Transverse colon (tissue), 4 donors: ENCODE measurements at regions not wholly inside any gene's neighbourhood (a gene's known extent, or its start where the extent isn't known, plus 50 kb on each side); places are given as distances from the start of the nearest gene placed in this dataset.

ENCODE experiments used
- DNase-seq: peaks from one replicate; pipeline ENCODE4 v3.0.0-alpha.2; 2019
- H3K27ac ChIP-seq, 4 donors: fragments of 200-600 bp; sonication (generic); 2 replicates each; pipeline ENCODE4 v1.5.1; 2016 to 2018; ENCODE audit warnings: inconsistent platforms in 4 of 4
- H3K27me3 ChIP-seq: fragments of 200-600 bp; sonication (generic); 2 replicates; pipeline ENCODE4 v1.5.1; 2017; ENCODE audit warnings: inconsistent platforms
- H3K36me3 ChIP-seq, 4 donors: fragments of 200-600 bp; sonication (generic); 2 replicates each; pipeline ENCODE4 v1.5.1; 2017 to 2019; ENCODE audit warnings: inconsistent platforms in 4 of 4
- H3K4me1 ChIP-seq, 4 donors: fragments of 200-600 bp; sonication (generic); 2 replicates each; pipeline ENCODE4 v1.5.1; 2017 to 2020; ENCODE audit warnings: inconsistent platforms in 4 of 4
- H3K4me3 ChIP-seq, 4 donors: fragments of 200-600 bp; sonication (generic); 1 replicate in 1 of 4; 2 replicates in 3 of 4; pipeline versions ENCODE4 v1.5.1 to v1.6.1; 2017 to 2019; ENCODE audit warnings: inconsistent platforms in 4 of 4
- H3K9me3 ChIP-seq, 2 donors: fragments of 200-600 bp; sonication (generic); 2 replicates each; pipeline ENCODE4 v1.5.1; 2017 to 2019; ENCODE audit warnings: inconsistent platforms in 2 of 2
- EP300 ChIP-seq: sonication (generic); formaldehyde crosslinking; IDR thresholded peaks from one replicate; pipeline ENCODE4 v1.6.1; 2017; ENCODE audit warnings: antibody characterized with exemption, low read depth
- POLR2A ChIP-seq: fragments of 450-650 bp; IDR thresholded peaks from one replicate; pipeline ENCODE4 v1.6.1; 2016; ENCODE audit warnings: antibody characterized with exemption, mild to moderate bottlenecking, moderate library complexity
- POLR2AphosphoS5 ChIP-seq, 3 donors: sonication (generic); formaldehyde crosslinking; IDR thresholded peaks; one replicate each; pipeline ENCODE4 v1.6.1; 2016; ENCODE audit warnings: antibody characterized with exemption in 3 of 3
- WGBS, 2 donors: methylation state at CpG; one replicate each; pipeline ENCODE4 v1.1.5; 2018; ENCODE audit warnings: low coverage in 1 of 2; 5-methylcytosine and 5-hydroxymethylcytosine counted together
- in situ Hi-C, 4 donors: fragments of 200-750 bp; cut with MboI; loops; one replicate each; pipeline versions ENCODE4 v1.15.0 to v1.15.1; 2017; ENCODE audit warnings: low sequenced_read_pairs in 3 of 4, low pct_ligation_motif_present in 1 of 4, low pct_unique_long_range_greater_than_20kb in 1 of 4
- intact Hi-C: fragments of 100-400 bp; cut with DNase I; formaldehyde crosslinking; loops from one replicate; pipeline ENCODE4 v1.15.1; 2023; ENCODE audit warnings: low total_unique reads
- TF ChIP-seq, protein P1 (sequence below), 5 experiments: fragments of 200-600 bp in 3 of 5; fragments of 450-650 bp in 2 of 5; sonication (generic) in 3 of 5; IDR thresholded peaks; 1 replicate in 2 of 5; 2 replicates in 3 of 5; pipeline ENCODE4 v1.5.1; 2016 to 2017; ENCODE audit warnings: antibody characterized with exemption in 5 of 5, inconsistent platforms in 3 of 5, mild to moderate bottlenecking in 2 of 5, moderate library complexity in 1 of 5

DNA sequence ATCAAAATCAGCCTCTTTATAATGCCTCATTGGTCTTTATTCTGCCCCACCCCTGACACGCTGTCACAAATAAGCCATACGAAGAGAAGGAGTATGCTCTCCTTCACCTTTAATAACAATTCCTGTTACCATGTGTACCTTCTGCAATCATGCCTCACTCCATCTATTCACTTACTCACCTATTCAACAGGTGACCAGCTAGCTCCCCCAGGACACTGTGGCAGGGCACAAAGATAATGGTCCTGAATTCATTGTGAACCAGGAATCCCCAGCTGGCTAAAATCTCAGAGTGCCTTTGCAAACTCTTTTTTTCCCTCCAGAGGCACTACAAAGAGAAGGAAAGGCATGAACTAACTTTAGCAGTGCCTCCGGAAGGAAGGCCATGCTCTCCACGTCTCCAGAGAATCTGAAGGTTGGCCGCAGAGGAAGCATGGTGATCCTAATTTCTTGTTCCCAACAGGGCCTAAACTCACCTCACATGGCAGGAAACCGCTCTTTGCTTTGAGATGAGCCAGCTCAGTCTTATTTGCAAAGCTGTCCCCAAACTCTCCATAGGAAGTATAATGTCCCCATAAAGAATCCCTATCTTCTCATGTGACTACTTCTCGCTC is 590.3 kb downstream of the BUD13 start:
- H3K4me1 ChIP-seq: no peaks in the 10 kb centered on the region
- no peak for DNase-seq
- no peak overlapping the region for H3K4me3 ChIP-seq
- no peak for TF ChIP-seq POLR2AphosphoS5 (IDR thresholded peaks at IDR 0.05)
- no peak for TF ChIP-seq EP300
- TF ChIP-seq POLR2A: no peak
- no peak overlapping the region for H3K27ac ChIP-seq
- no peaks in the 10 kb centered on the region for H3K36me3 ChIP-seq
- intact Hi-C loops (no loop called here), in situ Hi-C loops (no loop called here)
- 89 to 90% methylated on average over 4 to 7 of the region's 7 CpGs for WGBS, 2 donors
- no peaks in the 10 kb centered on the region for H3K9me3 ChIP-seq
- no peaks in the 10 kb centered on the region for H3K27me3 ChIP-seq

DNA sequence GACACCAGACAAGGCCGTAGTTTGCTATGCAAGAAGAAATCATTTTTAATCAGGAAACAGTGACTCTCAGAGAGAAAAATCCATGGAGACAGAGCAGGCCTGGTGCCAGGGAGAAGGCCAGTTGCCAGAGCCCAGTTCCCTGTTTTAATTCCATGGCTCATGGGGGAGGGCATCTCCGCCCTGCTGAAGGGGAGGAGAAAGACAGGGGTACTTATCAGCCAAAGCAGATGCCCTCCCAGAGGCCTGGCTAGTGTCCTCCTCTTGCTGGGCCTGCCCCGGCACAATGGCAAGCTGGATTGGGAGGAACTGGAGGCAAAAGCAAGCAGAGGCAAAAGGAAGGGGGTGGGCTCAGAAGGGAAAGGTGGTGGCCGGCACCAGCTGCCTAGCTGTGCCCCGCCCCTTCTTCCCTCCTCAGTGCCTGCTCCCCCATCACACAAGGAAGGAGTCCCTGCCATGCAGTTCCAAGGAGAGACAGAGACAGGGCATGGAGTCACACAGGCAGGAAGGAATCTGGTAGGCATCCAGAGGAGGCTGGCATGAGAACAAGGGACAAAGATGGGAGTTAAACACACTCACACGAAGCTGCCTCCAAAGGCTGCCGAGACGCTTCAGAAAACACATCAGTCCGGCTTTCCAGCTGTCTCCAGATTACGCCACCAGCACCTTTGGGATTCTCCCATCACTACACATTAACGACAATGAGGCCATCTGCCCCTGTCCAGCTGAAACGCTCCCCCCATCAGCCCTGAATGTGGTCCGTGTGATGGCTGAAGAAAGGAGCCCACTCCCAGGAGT is 591.8 kb downstream of the BUD13 start:
- Histone ChIP-seq H3K27ac (no peak overlapping the region), H3K27me3 (no peaks in the 10 kb centered on the region), H3K4me3 (no peak overlapping the region), H3K36me3 (no peaks in the 10 kb centered on the region), H3K9me3 (no peaks in the 10 kb centered on the region), H3K4me1 (no peaks in the 10 kb centered on the region)
- intact Hi-C loops: no loop called here
- in situ Hi-C loops: no loop called here
- DNase-seq: no peak
- 67% methylated on average over 13 of the region's 13 CpGs; no CpG with 5 or more reads in 1 of the 2 donors for WGBS, 2 donors
- TF ChIP-seq POLR2A (no peak), POLR2AphosphoS5 (IDR thresholded peaks at IDR 0.05) (no peak), EP300 (no peak)
- TF ChIP-seq, protein P1, sequence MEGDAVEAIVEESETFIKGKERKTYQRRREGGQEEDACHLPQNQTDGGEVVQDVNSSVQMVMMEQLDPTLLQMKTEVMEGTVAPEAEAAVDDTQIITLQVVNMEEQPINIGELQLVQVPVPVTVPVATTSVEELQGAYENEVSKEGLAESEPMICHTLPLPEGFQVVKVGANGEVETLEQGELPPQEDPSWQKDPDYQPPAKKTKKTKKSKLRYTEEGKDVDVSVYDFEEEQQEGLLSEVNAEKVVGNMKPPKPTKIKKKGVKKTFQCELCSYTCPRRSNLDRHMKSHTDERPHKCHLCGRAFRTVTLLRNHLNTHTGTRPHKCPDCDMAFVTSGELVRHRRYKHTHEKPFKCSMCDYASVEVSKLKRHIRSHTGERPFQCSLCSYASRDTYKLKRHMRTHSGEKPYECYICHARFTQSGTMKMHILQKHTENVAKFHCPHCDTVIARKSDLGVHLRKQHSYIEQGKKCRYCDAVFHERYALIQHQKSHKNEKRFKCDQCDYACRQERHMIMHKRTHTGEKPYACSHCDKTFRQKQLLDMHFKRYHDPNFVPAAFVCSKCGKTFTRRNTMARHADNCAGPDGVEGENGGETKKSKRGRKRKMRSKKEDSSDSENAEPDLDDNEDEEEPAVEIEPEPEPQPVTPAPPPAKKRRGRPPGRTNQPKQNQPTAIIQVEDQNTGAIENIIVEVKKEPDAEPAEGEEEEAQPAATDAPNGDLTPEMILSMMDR (IDR thresholded peaks at IDR 0.05): no peak

DNA sequence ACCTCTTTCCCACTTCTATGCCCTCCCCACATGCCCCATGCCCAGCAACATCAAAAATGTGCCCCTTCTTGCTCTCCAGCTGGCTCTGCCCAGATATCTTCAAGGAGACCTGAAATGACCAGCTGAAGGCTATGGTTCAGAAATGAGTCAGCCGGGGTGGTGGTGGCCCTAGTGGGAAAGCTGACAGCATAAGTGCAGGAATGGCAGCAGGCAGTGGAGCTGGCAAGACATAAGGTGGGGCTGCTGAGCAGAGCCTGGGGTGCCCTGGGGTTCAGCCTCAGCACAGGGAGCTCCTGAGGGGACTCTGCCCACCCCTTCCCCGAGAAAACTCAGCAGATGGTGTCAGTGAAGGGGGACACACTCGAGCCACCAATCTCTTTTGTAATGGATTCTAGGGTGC is 593.4 kb downstream of the BUD13 start:
- Histone ChIP-seq H3K4me3 (no peak overlapping the region), H3K9me3 (no peaks in the 10 kb centered on the region), H3K27me3 (no peaks in the 10 kb centered on the region), H3K4me1 (no peaks in the 10 kb centered on the region), H3K36me3 (no peaks in the 10 kb centered on the region), H3K27ac (no peak overlapping the region)
- WGBS, 2 donors: 36 to 50% methylated on average over 2 of the region's 3 CpGs
- no peak for DNase-seq
- TF ChIP-seq POLR2A: no peak
- intact Hi-C loops (no loop called here), in situ Hi-C loops (no loop called here)

DNA sequence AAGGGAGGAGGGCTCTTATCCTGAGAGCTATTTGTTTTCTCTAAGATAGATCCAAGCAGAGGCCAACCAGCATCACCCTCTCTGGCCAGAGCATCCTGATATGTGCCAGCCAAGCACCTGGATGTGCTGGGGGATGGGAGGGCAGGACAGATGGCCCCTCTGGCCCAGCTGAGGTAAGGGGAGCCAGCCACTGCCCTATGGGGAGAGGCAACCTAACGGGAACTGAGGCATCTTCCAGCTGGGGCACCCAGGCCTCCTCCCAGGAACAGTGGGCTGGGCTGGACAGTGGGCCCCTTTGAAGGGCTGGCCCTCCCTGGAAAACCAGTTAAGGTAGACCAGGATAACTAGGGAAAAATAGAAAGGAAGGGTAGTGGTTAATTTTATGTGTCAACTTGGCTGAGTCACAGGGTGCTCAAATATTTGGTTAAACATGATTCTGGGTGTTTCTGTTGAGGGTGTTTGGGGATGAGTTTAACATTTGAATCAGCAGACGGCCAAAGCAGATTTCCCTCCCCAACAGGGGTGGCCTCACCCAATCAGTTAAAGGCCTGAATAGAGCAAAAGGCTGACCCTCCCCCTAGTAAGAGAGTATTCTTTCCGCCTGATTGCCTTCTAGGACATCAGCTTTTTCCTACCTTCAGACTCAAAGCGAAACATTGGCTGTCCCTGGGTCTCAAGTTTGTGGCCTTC is 595.1 kb downstream of the BUD13 start:
- no peaks in the 10 kb centered on the region for H3K4me1 ChIP-seq
- in situ Hi-C loops: no loop called here
- no peak overlapping the region for H3K27ac ChIP-seq
- intact Hi-C loops: no loop called here
- no peak for DNase-seq
- H3K36me3 ChIP-seq: no peaks in the 10 kb centered on the region
- H3K27me3 ChIP-seq: no peaks in the 10 kb centered on the region
- no peak for TF ChIP-seq EP300
- TF ChIP-seq POLR2AphosphoS5 (IDR thresholded peaks at IDR 0.05): no peak
- no peak for TF ChIP-seq POLR2A
- TF ChIP-seq, protein P1 (IDR thresholded peaks at IDR 0.05): no peak
- 83 to 100% methylated on average over 1 to 4 of the region's 4 CpGs for WGBS, 2 donors
- no peak overlapping the region for H3K4me3 ChIP-seq
- H3K9me3 ChIP-seq: no peaks in the 10 kb centered on the region

DNA sequence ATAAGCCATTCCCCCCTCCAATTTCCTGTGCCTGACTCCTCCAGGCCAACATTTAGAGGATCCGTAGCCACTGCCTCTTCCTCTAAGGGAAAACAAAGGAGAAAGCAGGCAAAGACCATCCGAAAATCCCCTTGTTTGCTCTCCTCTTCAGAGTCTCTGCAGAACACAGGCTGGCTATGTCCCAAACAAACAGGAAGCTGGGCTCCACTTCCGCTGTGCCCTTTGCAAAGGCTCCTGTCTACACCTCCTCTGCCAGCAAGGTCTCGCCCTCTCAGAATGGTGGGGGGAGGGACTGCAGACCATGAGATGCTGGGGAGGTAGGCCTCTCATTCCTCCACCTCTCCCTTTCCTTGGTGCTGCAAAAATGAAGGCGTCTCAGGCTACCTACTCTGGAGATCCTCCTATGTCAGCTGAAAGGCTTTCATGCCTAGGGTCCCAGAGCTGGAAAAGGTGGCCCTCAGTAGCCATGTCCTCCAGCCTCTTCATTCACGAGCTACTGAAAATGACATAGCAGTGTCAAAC is 596.2 kb downstream of the BUD13 start:
- TF ChIP-seq EP300 (no peak), POLR2AphosphoS5 (IDR thresholded peaks at IDR 0.05) (no peak), POLR2A (no peak)
- TF ChIP-seq, protein P1 (IDR thresholded peaks at IDR 0.05): no peak
- Histone ChIP-seq H3K36me3 (no peaks in the 10 kb centered on the region), H3K4me1 (no peaks in the 10 kb centered on the region), H3K27ac (no peak overlapping the region), H3K4me3 (no peak overlapping the region), H3K27me3 (no peaks in the 10 kb centered on the region), H3K9me3 (no peaks in the 10 kb centered on the region)
- in situ Hi-C loops: no loop called here
- DNase-seq: no peak
- 71 to 100% methylated on average over 1 to 6 of the region's 6 CpGs for WGBS, 2 donors
- intact Hi-C loops: no loop called here
